ENCODE measurements at regions not wholly inside any gene's neighbourhood (a gene's known extent, or its start where the extent isn't known, plus 50 kb on each side); places are given as distances from the start of the nearest gene placed in this dataset.

- DNase-seq, result no peak
Observed at GRCh38 chr5:143729334-143729946, 82.5 kb upstream of the HMHB1 start.

GRCh38 chr5:143723159-143723558, 88.8 kb upstream of the HMHB1 start:
- DNase-seq, result no peak

- no peak for DNase-seq
Observed at GRCh38 chr5:143721925-143722324, 90.0 kb upstream of the HMHB1 start.

- no peak for DNase-seq
Observed at GRCh38 chr5:143720689-143721088, 91.3 kb upstream of the HMHB1 start.

- DNase-seq, result no peak
Observed at GRCh38 chr5:143717400-143717799, 94.6 kb upstream of the HMHB1 start.

- DNase-seq, result no peak
Observed at GRCh38 chr5:143716881-143717280, 95.1 kb upstream of the HMHB1 start.

- no peak for DNase-seq
Observed at GRCh38 chr5:143715616-143716015, 96.3 kb upstream of the HMHB1 start.

GRCh38 chr5:143714629-143715028, 97.3 kb upstream of the HMHB1 start:
- DNase-seq, result no peak

GRCh38 chr5:143713047-143714003, 98.6 kb upstream of the HMHB1 start:
- no peak for DNase-seq

GRCh38 chr5:143708672-143709071, 103.3 kb upstream of the HMHB1 start:
- DNase-seq, result no peak

GRCh38 chr5:143707806-143708205, 104.2 kb upstream of the HMHB1 start:
- no peak for DNase-seq

- DNase-seq, result no peak
Observed at GRCh38 chr5:143705381-143705780, 106.6 kb upstream of the HMHB1 start.

GRCh38 chr5:143703659-143704058, 108.3 kb upstream of the HMHB1 start:
- DNase-seq, result no peak

GRCh38 chr5:143701493-143701892, 110.5 kb upstream of the HMHB1 start:
- no peak for DNase-seq

GRCh38 chr5:143700994-143701393, 111.0 kb upstream of the HMHB1 start:
- no peak for DNase-seq

GRCh38 chr5:143699121-143699520, 112.8 kb upstream of the HMHB1 start:
- DNase-seq, result no peak

GRCh38 chr5:143698574-143698973, 113.4 kb upstream of the HMHB1 start:
- no peak for DNase-seq

- no peak for DNase-seq
Observed at GRCh38 chr5:143696921-143697320, 115.0 kb upstream of the HMHB1 start.

GRCh38 chr5:143695941-143696340, 116.0 kb upstream of the HMHB1 start:
- no peak for DNase-seq

- DNase-seq, result no peak
Observed at GRCh38 chr5:143695244-143695864, 116.6 kb upstream of the HMHB1 start.

- no peak for DNase-seq
Observed at GRCh38 chr5:143694357-143694756, 117.6 kb upstream of the HMHB1 start.

- DNase-seq, result no peak
Observed at GRCh38 chr5:143693651-143694252, 118.2 kb upstream of the HMHB1 start.

GRCh38 chr5:143692342-143692741, 119.6 kb upstream of the HMHB1 start:
- no peak for DNase-seq

GRCh38 chr5:143691945-143692290, 120.0 kb upstream of the HMHB1 start:
- DNase-seq, result no peak
